Uterus (tissue), 2 donors: ENCODE measurements at regions not wholly inside any gene's neighbourhood (a gene's known extent, or its start where the extent isn't known, plus 50 kb on each side); places are given as distances from the start of the nearest gene placed in this dataset.

ENCODE experiments used
- CTCF ChIP-seq, 4 experiments: fragments of 200-600 bp in 2 of 4; fragments of 450-650 bp in 2 of 4; sonication (generic) in 2 of 4; IDR thresholded peaks; one replicate each; pipeline ENCODE4 v1.5.1; 2016 to 2019; ENCODE audit warnings: antibody characterized with exemption in 4 of 4, mild to moderate bottlenecking in 2 of 4, moderate library complexity in 1 of 4
- POLR2A ChIP-seq, 2 donors: fragments of 450-650 bp; IDR thresholded peaks; one replicate each; pipeline ENCODE4 v1.6.1; 2016; ENCODE audit warnings: antibody characterized with exemption in 2 of 2, mild to moderate bottlenecking in 1 of 2, moderate library complexity in 1 of 2

- TF ChIP-seq POLR2A (IDR thresholded peaks at IDR 0.05), result no peak
- TF ChIP-seq CTCF (IDR thresholded peaks at IDR 0.05), result no peak
Observed at GRCh38 chr12:73421832-73422231, 1115.8 kb upstream of the ATXN7L3B start.
